Loucy (cell line): ENCODE measurements at regions not wholly inside any gene's neighbourhood (a gene's known extent, or its start where the extent isn't known, plus 50 kb on each side); places are given as distances from the start of the nearest gene placed in this dataset.

Source experiments
- H2AFZ ChIP-seq: fragments of 200-600 bp; sonication (generic); 2 replicates; pipeline ENCODE4 v1.6.0; 2016; ENCODE audit warnings: antibody characterized with exemption, mild to moderate bottlenecking, low read length, moderate library complexity
- H3F3A ChIP-seq: fragments of 200-600 bp; 2 replicates; pipeline ENCODE4 v1.6.0; 2016; ENCODE audit warnings: antibody characterized with exemption, low read depth, mild to moderate bottlenecking
- H3K27me3 ChIP-seq: fragments of 200-600 bp; sonication (generic); 2 replicates; pipeline ENCODE4 v1.6.1; 2014; ENCODE audit warnings: low read length, mild to moderate bottlenecking; ENCODE audit not compliant: insufficient read depth, poor library complexity, severe bottlenecking
- H3K36me3 ChIP-seq: fragments of 200-600 bp; sonication (generic); 2 replicates; pipeline ENCODE4 v1.6.1; 2016; ENCODE audit warnings: low read length; ENCODE audit not compliant: insufficient read depth
- H3K4me1 ChIP-seq: fragments of 200-600 bp; sonication (generic); 2 replicates; pipeline ENCODE4 v1.5.1; 2014; ENCODE audit warnings: low read length, mild to moderate bottlenecking; ENCODE audit not compliant: insufficient read depth, poor library complexity, severe bottlenecking
- H3K4me2 ChIP-seq: fragments of 200-600 bp; sonication (generic); 2 replicates; pipeline ENCODE4 v1.6.0; 2014; ENCODE audit warnings: antibody characterized with exemption, low read length, low read depth, mild to moderate bottlenecking; ENCODE audit not compliant: poor library complexity, severe bottlenecking
- H3K4me3 ChIP-seq: fragments of 200-600 bp; sonication (generic); 2 replicates; pipeline ENCODE4 v1.5.1; 2014; ENCODE audit warnings: low read length, mild to moderate bottlenecking, mixed read lengths; ENCODE audit not compliant: poor library complexity, severe bottlenecking
- H3K79me2 ChIP-seq: fragments of 200-600 bp; sonication (generic); 2 replicates; pipeline ENCODE4 v1.6.1; 2014; ENCODE audit warnings: low read length; ENCODE audit not compliant: insufficient read depth
- H3K9ac ChIP-seq: fragments of 200-600 bp; sonication (generic); 2 replicates; pipeline ENCODE4 v1.6.0; 2014; ENCODE audit warnings: mild to moderate bottlenecking, low read depth, low read length, moderate library complexity; ENCODE audit not compliant: poor library complexity, severe bottlenecking
- H3K9me2 ChIP-seq: fragments of 200-600 bp; sonication (generic); replicated peaks from 2 replicates; pipeline ENCODE4 v1.6.1; 2016; ENCODE audit warnings: low read depth, low read length, mixed read lengths
- H3K9me3 ChIP-seq: fragments of 200-600 bp; sonication (generic); 2 replicates; pipeline ENCODE4 v1.6.1; 2014; ENCODE audit warnings: mild to moderate bottlenecking, antibody characterized with exemption, low read length, low read depth; ENCODE audit not compliant: insufficient read depth
- H4K20me1 ChIP-seq: fragments of 200-600 bp; sonication (generic); 2 replicates; pipeline ENCODE4 v1.6.0; 2014; ENCODE audit warnings: antibody characterized with exemption, low read length, mild to moderate bottlenecking; ENCODE audit not compliant: insufficient read depth, poor library complexity, severe bottlenecking
- EZH2phosphoT487 ChIP-seq: fragments of 200-600 bp; IDR thresholded peaks from 2 replicates; pipeline ENCODE4 v1.6.1; 2018; ENCODE audit warnings: antibody characterized with exemption, mild to moderate bottlenecking, moderate library complexity, borderline replicate concordance
- TF ChIP-seq, protein P1 (sequence below): fragments of 200-600 bp; sonication (generic); conservative IDR thresholded peaks from 2 replicates; pipeline ENCODE4 v1.5.1; 2014; ENCODE audit warnings: mild to moderate bottlenecking, antibody characterized with exemption, low read length

DNA sequence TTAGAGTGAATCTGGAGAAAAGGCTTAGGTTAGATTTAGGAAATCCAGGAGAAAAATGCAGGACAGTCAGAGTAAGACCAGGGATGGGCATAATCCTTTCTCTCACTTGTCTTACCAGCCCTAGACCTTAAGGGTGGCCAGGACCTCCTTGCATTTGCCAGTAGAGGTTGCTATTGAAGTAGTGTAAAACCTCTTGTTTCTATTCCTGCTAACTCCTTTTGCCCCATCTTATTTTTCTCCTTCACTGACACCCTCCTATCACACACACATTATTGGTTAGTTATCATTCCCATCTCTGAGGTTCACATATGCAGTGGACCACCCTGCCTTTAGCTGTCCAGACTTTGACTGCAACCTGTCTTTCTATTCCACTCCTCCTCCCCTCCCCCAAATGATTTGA lies 75.0 kb upstream of the MACF1 start:
- H3K4me1 ChIP-seq: peaks cover 25% of the 10 kb centered on the region
- no peaks in the 10 kb centered on the region for H3K27me3 ChIP-seq
- no peak overlapping the region for H2AFZ ChIP-seq
- H3K9ac ChIP-seq: no peak overlapping the region
- H3K36me3 ChIP-seq: peaks cover 6% of the 10 kb centered on the region; the same call in 1 of the 2 replicates
- peaks cover 29% of the 10 kb centered on the region; the same call in 1 of the 2 replicates for H3K79me2 ChIP-seq
- H3K4me2 ChIP-seq: peak overlapping the region; percentile 55
- no peak for TF ChIP-seq EZH2phosphoT487
- TF ChIP-seq, protein P1, sequence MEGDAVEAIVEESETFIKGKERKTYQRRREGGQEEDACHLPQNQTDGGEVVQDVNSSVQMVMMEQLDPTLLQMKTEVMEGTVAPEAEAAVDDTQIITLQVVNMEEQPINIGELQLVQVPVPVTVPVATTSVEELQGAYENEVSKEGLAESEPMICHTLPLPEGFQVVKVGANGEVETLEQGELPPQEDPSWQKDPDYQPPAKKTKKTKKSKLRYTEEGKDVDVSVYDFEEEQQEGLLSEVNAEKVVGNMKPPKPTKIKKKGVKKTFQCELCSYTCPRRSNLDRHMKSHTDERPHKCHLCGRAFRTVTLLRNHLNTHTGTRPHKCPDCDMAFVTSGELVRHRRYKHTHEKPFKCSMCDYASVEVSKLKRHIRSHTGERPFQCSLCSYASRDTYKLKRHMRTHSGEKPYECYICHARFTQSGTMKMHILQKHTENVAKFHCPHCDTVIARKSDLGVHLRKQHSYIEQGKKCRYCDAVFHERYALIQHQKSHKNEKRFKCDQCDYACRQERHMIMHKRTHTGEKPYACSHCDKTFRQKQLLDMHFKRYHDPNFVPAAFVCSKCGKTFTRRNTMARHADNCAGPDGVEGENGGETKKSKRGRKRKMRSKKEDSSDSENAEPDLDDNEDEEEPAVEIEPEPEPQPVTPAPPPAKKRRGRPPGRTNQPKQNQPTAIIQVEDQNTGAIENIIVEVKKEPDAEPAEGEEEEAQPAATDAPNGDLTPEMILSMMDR: peak; percentile 65
- H3F3A ChIP-seq: no peaks in the 10 kb centered on the region
- H3K9me2 ChIP-seq: no peaks in the 10 kb centered on the region
- no peaks in the 10 kb centered on the region for H3K9me3 ChIP-seq
- H4K20me1 ChIP-seq: peaks cover 4% of the 10 kb centered on the region
- H3K4me3 ChIP-seq: peak overlapping the region; percentile 25

DNA sequence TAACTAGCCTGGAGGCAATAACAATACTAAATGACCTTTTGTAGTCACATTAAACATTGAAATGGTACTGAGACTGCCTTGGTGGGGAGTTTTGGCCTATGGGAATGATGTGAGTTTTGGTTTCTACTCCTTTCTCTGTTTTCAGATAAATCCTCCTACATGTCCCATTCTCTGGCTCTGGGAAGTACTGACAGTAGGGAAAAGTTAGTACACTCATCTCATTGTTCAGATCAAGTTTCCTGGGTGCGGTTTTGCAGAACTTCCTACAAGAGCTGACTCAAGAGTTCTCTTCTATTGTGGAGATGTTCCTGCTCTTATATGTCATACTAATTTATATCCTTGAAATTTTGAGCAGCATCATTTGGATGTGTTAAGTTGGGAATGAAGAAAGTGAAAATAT lies 74.2 kb upstream of the MACF1 start:
- no peak overlapping the region for H3K4me3 ChIP-seq
- H3K4me2 ChIP-seq: peak overlapping the region; percentile 55

DNA sequence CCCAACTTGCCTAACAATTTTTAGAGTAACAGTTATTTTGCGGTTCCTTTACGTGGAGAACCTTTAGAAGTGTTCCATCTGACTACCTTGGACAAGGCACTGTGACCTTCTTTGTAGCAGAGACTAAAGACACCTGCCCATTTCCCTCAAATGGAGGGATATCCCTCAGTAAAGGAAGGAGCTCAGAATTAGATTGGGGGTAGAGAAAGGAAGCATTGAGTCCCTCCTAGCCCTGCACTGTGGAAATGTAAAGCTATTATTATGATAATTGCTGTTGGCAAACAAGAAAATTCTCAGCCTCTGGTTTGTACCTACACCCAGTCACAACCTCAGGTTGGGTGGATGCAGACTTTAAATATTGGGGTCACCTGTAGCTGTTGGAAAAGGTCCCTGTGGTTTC lies 72.6 kb upstream of the MACF1 start:
- Histone ChIP-seq H3K4me3 (no peak overlapping the region), H4K20me1 (peaks cover 4% of the 10 kb centered on the region), H3K4me2 (no peak overlapping the region), H3K4me1 (peaks cover 25% of the 10 kb centered on the region), H3K36me3 (no peaks in the 10 kb centered on the region), H3K9ac (no peak overlapping the region), H3K9me3 (no peaks in the 10 kb centered on the region), H3K9me2 (no peaks in the 10 kb centered on the region), H3K79me2 (peaks cover 46% of the 10 kb centered on the region), H3F3A (no peaks in the 10 kb centered on the region), H3K27me3 (no peaks in the 10 kb centered on the region), H2AFZ (no peak overlapping the region)
- TF ChIP-seq EZH2phosphoT487: no peak
- TF ChIP-seq, protein P1: no peak

More for the DNA sequence above, 74.2 kb upstream of the MACF1 start:
- H3K9me3 ChIP-seq: no peaks in the 10 kb centered on the region
- H3K36me3 ChIP-seq: peaks cover 4% of the 10 kb centered on the region; the same call in 1 of the 2 replicates
- H3F3A ChIP-seq: no peaks in the 10 kb centered on the region
- no peak overlapping the region for H2AFZ ChIP-seq
- no peaks in the 10 kb centered on the region for H3K27me3 ChIP-seq
- H3K9me2 ChIP-seq: no peaks in the 10 kb centered on the region
- H4K20me1 ChIP-seq: peaks cover 4% of the 10 kb centered on the region
- no peak overlapping the region for H3K9ac ChIP-seq
- peaks cover 35% of the 10 kb centered on the region for H3K79me2 ChIP-seq
- H3K4me1 ChIP-seq: peaks cover 25% of the 10 kb centered on the region
- TF ChIP-seq, protein P1: no peak
- TF ChIP-seq EZH2phosphoT487: no peak
